GM12875 (cell line): ENCODE measurements at regions not wholly inside any gene's neighbourhood (a gene's known extent, or its start where the extent isn't known, plus 50 kb on each side); places are given as distances from the start of the nearest gene placed in this dataset.

ENCODE experiments used
- H3K4me3 ChIP-seq: one replicate; pipeline ENCODE4 v1.5.1; 2011; ENCODE audit warnings: low read depth, low read length, control low read depth
- TF ChIP-seq, protein P1 (sequence below): IDR thresholded peaks from 2 replicates; pipeline ENCODE4 v1.5.1; 2011; ENCODE audit warnings: low read depth, mild to moderate bottlenecking, control low read depth, inconsistent platforms, low read length, moderate library complexity, borderline replicate concordance; ENCODE audit not compliant: insufficient read depth

DNA sequence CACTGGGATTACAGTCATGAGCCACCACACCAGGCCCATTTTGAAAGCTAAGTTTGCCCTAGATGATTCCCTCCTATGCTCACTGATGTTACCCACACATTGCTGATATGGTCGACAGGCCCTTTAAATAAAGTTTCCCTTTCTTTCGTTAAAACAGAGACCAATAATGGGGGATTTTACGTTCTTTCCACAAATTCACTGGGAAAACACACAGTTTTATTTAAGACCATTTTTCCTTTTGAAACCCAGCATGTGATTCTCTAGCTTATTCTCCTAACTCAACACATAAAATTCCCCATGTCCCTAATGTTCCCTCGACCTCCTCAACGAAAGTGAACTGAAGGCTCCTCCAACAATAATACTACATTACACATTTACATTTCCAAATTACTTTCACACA is 223.2 kb downstream of the ANAPC1 start:
- TF ChIP-seq, protein P1, sequence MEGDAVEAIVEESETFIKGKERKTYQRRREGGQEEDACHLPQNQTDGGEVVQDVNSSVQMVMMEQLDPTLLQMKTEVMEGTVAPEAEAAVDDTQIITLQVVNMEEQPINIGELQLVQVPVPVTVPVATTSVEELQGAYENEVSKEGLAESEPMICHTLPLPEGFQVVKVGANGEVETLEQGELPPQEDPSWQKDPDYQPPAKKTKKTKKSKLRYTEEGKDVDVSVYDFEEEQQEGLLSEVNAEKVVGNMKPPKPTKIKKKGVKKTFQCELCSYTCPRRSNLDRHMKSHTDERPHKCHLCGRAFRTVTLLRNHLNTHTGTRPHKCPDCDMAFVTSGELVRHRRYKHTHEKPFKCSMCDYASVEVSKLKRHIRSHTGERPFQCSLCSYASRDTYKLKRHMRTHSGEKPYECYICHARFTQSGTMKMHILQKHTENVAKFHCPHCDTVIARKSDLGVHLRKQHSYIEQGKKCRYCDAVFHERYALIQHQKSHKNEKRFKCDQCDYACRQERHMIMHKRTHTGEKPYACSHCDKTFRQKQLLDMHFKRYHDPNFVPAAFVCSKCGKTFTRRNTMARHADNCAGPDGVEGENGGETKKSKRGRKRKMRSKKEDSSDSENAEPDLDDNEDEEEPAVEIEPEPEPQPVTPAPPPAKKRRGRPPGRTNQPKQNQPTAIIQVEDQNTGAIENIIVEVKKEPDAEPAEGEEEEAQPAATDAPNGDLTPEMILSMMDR, result no peak

DNA sequence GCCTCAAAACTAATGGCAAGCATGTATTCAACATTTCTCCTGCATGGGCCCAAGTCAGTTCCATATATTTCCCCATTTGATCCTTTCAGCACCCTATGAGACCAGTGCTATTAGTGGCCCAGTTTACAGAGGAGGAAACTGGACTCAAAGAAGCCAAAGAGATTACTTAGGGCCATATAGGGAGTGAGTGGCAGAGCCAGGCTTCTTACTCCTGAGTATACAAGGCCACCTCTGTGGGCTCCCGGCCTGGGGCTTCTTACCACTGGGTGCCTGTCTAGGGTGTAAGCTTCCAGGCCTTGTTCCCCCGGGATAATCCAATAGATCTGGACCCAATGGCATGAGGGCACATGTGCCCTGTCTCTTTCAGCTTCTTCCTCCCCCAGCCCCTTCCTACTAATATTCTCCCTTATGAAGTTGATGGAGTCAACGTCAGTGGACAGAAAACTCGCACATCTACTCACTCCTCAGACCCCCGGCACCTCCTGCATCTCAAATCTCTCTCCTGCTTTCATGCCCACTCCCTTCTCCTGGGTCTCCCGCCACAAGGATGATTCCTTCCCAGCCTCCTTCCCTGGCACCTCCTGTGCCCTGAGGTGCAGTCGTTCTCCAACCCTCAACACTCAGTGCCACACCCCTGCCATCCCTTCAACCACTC is 222.6 kb downstream of the ANAPC1 start:
- TF ChIP-seq, protein P1, result no peak
- H3K4me3 ChIP-seq, result no peak overlapping the region

More for the DNA sequence above, 223.2 kb downstream of the ANAPC1 start:
- H3K4me3 ChIP-seq, result no peak overlapping the region

DNA sequence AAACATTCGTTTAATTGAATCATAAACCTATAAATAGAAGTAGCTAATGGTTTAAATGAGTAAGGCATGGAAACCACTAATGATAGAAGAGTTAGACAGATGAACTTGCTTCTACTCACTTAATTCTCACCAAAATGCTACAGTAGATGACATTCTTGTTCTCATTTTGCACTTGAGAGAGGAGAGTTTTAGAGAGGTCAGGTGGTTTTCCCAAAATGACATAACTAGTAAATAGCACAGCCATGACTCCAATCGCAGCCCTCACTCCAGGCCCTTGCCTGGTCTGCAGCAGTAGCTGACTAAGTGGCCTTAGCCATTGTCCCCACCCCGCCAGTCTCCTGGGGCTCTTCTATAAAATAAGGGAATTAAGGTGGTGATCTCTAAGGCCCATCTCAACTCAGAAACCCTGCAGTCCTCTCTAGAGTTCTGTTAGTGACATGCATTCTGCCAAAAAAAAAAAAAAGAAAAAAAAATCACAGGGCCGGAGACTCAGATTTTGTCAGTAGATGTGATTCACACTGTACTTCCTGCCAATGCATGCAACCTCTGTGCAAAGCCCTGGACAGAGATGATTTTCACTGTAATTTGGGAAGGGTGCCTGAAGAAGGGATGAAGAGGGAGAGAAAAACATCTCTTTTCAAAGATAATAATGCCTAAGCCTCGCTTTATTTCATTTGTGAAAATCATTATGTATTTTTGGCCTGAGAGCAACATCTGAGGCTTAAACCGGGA is 221.8 kb downstream of the ANAPC1 start:
- H3K4me3 ChIP-seq, result no peak overlapping the region
- TF ChIP-seq, protein P1, result no peak

DNA sequence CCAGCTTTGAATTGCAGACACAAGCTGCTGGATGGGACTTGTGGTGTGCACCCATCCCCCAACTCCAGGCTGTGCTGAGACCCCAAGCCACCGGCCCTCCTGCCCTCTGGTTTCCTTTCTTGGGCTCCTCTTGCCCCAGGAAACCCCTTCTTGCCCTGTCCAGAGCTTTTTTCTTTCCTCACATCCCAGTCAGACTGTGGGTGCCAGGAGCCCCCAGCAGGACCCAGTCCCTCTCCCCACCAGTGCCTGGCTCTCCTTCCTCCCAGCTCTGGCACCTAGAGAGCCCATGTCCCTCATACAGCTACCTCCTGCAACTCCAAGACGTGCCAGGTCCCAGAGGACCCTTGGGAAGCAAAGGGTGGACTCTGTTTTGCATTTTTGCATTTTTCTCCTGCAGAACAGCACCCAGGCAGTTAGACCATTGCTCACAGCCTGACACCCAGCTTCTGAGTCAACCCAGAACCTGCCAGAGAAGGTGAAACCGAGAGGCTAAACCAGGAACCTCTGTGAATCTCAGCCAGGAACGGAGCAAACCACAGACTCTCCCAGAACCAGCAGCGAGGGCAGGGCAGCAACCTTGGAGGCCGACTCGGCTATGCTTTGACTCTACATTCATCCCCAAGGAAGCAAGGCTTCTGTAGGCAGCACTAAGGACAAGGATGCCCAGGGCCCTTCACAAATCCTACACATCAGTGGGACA is 221.1 kb downstream of the ANAPC1 start:
- H3K4me3 ChIP-seq, result no peak overlapping the region
- TF ChIP-seq, protein P1, result no peak

DNA sequence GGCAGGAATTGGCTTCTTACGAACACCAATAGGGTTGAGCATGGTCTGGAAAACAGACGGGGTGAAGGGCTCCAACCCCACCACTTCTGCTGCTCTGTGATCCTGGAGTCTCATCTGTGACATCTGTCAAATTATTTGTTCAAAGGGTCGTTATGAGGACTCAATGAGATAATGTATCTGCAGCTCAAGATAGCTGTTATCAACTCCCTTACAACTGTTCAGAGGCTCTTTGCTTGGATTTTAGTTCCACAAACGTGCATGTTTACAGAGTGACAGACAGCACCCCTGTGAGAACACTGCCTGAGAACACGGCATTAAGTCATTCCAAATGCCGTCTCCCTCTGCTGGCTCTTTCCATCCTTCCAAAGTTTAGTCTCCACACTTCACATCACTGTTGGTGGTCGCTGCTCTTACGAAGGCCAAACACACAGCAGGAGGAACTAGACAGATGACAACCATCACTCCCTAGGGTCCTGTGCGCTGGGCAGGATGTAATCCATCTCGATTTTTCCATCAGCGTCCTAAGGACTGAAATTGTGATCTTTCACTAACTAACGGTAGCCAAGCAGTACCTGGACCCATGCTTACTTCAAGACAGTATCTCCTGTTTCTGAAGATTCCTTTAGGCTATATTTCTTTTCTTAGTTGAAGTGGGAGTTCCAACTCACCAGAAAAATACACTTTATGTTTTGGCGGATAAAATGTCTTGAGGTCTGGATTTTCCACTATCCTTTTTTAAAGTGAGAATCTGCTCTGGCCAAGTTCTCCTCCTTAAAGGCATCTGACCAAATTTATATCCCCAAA is 220.3 kb downstream of the ANAPC1 start:
- TF ChIP-seq, protein P1, result no peak
- H3K4me3 ChIP-seq, result no peak overlapping the region

DNA sequence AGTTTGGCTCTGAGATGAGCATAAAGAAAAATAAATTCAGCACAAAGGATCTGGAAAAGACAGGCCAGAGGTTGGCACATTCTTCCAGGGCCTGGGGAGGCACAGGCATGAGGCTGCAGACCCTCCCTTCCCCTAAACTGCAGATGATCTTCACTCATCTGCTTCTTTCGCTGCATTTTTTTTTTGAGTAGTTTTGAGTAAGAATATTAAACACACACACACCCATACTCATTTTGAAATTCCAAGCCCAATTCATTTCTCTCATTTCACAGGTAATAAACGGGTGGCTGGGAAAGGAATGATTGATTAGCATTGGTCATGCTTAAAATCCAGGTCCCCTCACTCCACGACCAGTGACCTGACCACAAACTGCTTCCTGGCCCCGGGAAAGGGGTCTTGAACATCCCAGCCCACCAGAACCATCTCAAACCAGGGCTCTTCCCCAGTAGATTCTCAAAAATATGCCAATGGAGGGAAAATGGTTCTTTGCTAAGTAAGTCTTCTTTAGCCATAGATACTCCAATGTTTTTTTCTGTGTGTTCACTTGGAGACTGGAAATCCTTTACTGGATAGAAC is 219.6 kb downstream of the ANAPC1 start:
- TF ChIP-seq, protein P1, result no peak
- H3K4me3 ChIP-seq, result no peak overlapping the region
